DOHH2 (cell line): ENCODE measurements at regions not wholly inside any gene's neighbourhood (a gene's known extent, or its start where the extent isn't known, plus 50 kb on each side); places are given as distances from the start of the nearest gene placed in this dataset.

ENCODE experiments used
- CTCF ChIP-seq: fragments of 200-600 bp; sonication (generic); IDR thresholded peaks from one replicate; pipeline ENCODE4 v1.5.1; 2014; ENCODE audit warnings: antibody characterized with exemption, mild to moderate bottlenecking, low read depth, low read length; ENCODE audit not compliant: poor library complexity, severe bottlenecking
- EZH2phosphoT487 ChIP-seq: fragments of 200-600 bp; sonication (generic); IDR thresholded peaks from 2 replicates; pipeline ENCODE4 v1.6.1; 2017; ENCODE audit warnings: borderline replicate concordance, mild to moderate bottlenecking, antibody characterized with exemption, low read length, moderate library complexity, mixed read lengths

DNA sequence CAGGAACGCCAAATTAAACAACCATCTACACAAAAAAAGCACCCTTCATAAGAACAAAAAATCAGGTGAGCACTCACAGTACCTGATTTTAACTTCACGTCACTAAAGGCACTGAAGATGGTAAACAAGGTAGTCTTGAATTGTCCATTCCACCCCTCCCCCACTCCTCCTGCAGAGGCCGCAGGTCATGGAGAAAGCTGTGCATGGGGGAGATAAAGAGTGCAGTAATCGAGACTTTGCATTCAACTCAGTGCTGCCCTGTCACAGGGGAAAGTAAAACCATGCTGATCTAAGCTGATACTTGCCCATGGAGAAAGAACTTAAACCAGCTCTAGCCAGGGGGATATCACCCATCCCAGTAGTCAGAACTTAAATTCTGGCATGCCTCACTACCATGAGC is 61.4 kb upstream of the LRIF1 start:
- TF ChIP-seq EZH2phosphoT487 (no peak), CTCF (no peak)
